Caco-2 (cell line): ENCODE measurements at regions not wholly inside any gene's neighbourhood (a gene's known extent, or its start where the extent isn't known, plus 50 kb on each side); places are given as distances from the start of the nearest gene placed in this dataset.
"Not testable (repeated sequence)": the region's sequence is repeated elsewhere in the genome, so short reads cannot be mapped to it uniquely, and the experiment has no call there.

Experiments
- BruUV-seq: library from RNA; stranded (reverse); fragments of 400-500 nt; replicated peaks from 2 replicates; lab custom pipeline; 2021; lab: Mats Ljungman, UMichigan
- CTCF ChIA-PET: fragments of 300-600 bp; sonication (Branson Sonifier 250); formaldehyde crosslinking; loops from one replicate; lab custom pipeline; 2022; ENCODE audit warnings: antibody characterized with exemption; lab: Charles Lee
- POLR2A ChIA-PET: fragments of 300-600 bp; sonication (Branson Sonifier 250); formaldehyde crosslinking; loops from one replicate; lab custom pipeline; 2022; ENCODE audit warnings: antibody characterized with exemption; lab: Charles Lee
- DNase-seq, 2 experiments: peaks; one replicate each; pipeline versions ENCODE4 v3.0.0 to v3.0.0-alpha.2; 2020 to 2022
- H3K27me3 ChIP-seq: replicated peaks from 2 replicates; pipeline ENCODE4 v1.6.0; 2011; ENCODE audit warnings: low read length; ENCODE audit not compliant: control insufficient read depth, insufficient read depth
- H3K36me3 ChIP-seq: 2 replicates; pipeline ENCODE4 v1.5.1; 2011; ENCODE audit warnings: low read length; ENCODE audit not compliant: control insufficient read depth, insufficient read depth
- H3K4me1 ChIP-seq: fragments of 250-450 bp; sonication (Bioruptor Pico); 2 replicates; pipeline ENCODE4 v1.5.1; 2020; ENCODE audit warnings: mild to moderate bottlenecking
- H3K4me3 ChIP-seq: 2 replicates; pipeline ENCODE4 v1.5.1; 2011; ENCODE audit warnings: low read depth, mild to moderate bottlenecking, control low read depth, low read length
- H3K9me3 ChIP-seq: fragments of 250-450 bp; sonication (Bioruptor Pico); 2 replicates; pipeline ENCODE4 v1.5.1; 2020; ENCODE audit warnings: mild to moderate bottlenecking, moderate library complexity
- H3K27ac Mint-ChIP-seq: one replicate; pipeline ENCODE4 v1.8.0; 2022; ENCODE audit warnings: mixed read lengths; ENCODE audit not compliant: unreplicated experiment
- H3K27me3 Mint-ChIP-seq: one replicate; pipeline ENCODE4 v1.8.0; 2022; ENCODE audit warnings: mixed read lengths; ENCODE audit not compliant: insufficient read depth, unreplicated experiment
- H3K36me3 Mint-ChIP-seq: one replicate; pipeline ENCODE4 v1.8.0; 2022; ENCODE audit warnings: mild to moderate bottlenecking, mixed read lengths; ENCODE audit not compliant: insufficient read depth, unreplicated experiment
- H3K4me1 Mint-ChIP-seq: one replicate; pipeline ENCODE4 v1.8.0; 2022; ENCODE audit warnings: low read depth, mixed read lengths; ENCODE audit not compliant: unreplicated experiment
- H3K4me3 Mint-ChIP-seq: one replicate; pipeline ENCODE4 v1.8.0; 2022; ENCODE audit warnings: mild to moderate bottlenecking, moderate library complexity, mixed read lengths; ENCODE audit not compliant: unreplicated experiment
- H3K9me3 Mint-ChIP-seq: one replicate; pipeline ENCODE4 v1.8.0; 2022; ENCODE audit warnings: mixed read lengths; ENCODE audit not compliant: unreplicated experiment
- intact Hi-C: fragments of 100-400 bp; cut with micrococcal nuclease; formaldehyde crosslinking; loops from one replicate; pipeline ENCODE4 v1.10.0; 2022; ENCODE audit not compliant: unreplicated experiment
- TF ChIP-seq, protein P1 (sequence below), 2 experiments: fragments of 200-600 bp in 1 of 2; IDR thresholded peaks; 1 replicate in 1 of 2; 2 replicates in 1 of 2; pipeline versions ENCODE4 v1.5.1 to v1.8.0; 2011 to 2022; ENCODE audit warnings: antibody characterized with exemption in 1 of 2, control low read depth in 1 of 2, inconsistent platforms in 1 of 2, low read depth in 1 of 2, low read length in 1 of 2, mild to moderate bottlenecking in 1 of 2, moderate library complexity in 1 of 2; ENCODE audit not compliant: insufficient read depth in 1 of 2, severe bottlenecking in 1 of 2, unreplicated experiment in 1 of 2

DNA sequence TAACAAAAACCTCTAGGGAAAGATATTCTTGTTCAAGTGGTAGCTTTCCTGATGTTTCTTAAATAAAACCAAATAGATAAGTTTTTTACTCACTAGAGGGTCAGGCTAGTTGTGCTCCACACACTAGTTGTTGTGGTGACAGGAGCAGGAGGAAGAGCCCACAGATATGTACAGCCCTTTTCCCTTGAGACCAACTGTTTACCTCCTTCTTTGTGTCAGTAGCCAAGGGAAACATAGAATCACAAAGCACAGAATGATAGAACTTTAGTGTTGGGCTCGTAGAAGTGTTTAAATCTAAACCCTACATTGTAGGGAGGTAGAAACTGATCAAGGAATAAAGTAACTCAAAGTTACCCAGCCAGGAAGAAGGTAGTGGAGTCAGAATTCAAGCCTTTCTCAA lies 309.0 kb downstream of the CTH start:
- CTCF ChIA-PET = no interaction called here
- Histone ChIP-seq H3K36me3 (no peaks in the 10 kb centered on the region), H3K4me3 (no peak overlapping the region), H3K9me3 (no peaks in the 10 kb centered on the region), H3K27me3 (no peaks in the 10 kb centered on the region), H3K4me1 (no peaks in the 10 kb centered on the region)
- POLR2A ChIA-PET = no interaction called here
- Mint-ChIP-seq H3K27ac (no peak overlapping the region), H3K4me3 (no peak overlapping the region), H3K36me3 (no peaks in the 10 kb centered on the region), H3K9me3 (peaks cover 7% of the 10 kb centered on the region), H3K27me3 (no peaks in the 10 kb centered on the region), H3K4me1 (no peaks in the 10 kb centered on the region)
- intact Hi-C loops = no loop called here
- TF ChIP-seq, protein P1, sequence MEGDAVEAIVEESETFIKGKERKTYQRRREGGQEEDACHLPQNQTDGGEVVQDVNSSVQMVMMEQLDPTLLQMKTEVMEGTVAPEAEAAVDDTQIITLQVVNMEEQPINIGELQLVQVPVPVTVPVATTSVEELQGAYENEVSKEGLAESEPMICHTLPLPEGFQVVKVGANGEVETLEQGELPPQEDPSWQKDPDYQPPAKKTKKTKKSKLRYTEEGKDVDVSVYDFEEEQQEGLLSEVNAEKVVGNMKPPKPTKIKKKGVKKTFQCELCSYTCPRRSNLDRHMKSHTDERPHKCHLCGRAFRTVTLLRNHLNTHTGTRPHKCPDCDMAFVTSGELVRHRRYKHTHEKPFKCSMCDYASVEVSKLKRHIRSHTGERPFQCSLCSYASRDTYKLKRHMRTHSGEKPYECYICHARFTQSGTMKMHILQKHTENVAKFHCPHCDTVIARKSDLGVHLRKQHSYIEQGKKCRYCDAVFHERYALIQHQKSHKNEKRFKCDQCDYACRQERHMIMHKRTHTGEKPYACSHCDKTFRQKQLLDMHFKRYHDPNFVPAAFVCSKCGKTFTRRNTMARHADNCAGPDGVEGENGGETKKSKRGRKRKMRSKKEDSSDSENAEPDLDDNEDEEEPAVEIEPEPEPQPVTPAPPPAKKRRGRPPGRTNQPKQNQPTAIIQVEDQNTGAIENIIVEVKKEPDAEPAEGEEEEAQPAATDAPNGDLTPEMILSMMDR (IDR thresholded peaks at IDR 0.05; ENCODE audit: insufficient read depth in 1 of 2, low read depth in 1 of 2, low read length in 1 of 2, severe bottlenecking in 1 of 2, unreplicated experiment in 1 of 2) = no peak
- DNase-seq = no peak
- BruUV-seq = no TSS peak

DNA sequence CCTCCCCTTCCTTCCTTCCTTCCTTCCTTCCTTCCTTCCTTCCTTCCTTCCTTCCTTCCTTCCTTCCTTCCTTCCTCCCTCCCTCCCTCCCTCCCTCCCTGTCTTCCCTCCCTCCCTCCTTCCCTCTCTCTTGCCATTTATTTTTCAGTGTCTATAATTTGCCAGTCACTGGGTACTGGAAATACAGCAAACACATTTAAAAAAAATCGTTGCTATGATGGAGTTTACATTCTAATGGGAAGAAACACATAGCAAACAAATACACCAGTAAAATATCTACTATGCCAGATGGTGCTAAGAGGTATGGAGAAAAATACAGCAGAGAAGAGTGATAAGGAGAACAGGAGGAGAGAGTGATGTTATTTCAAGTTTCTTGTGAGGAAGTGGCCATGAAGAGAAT lies 309.5 kb downstream of the CTH start:
- TF ChIP-seq, protein P1 (IDR thresholded peaks at IDR 0.05; ENCODE audit: insufficient read depth in 1 of 2, low read depth in 1 of 2, low read length in 1 of 2, severe bottlenecking in 1 of 2, unreplicated experiment in 1 of 2) = no peak
- intact Hi-C loops = no loop called here
- no peaks in the 10 kb centered on the region for H3K27me3 ChIP-seq
- CTCF ChIA-PET = no interaction called here
- no peaks in the 10 kb centered on the region for H3K36me3 ChIP-seq
- Mint-ChIP-seq H3K9me3 (peaks cover 11% of the 10 kb centered on the region), H3K27me3 (no peaks in the 10 kb centered on the region), H3K4me3 (no peak overlapping the region), H3K36me3 (no peaks in the 10 kb centered on the region), H3K27ac (no peak overlapping the region), H3K4me1 (no peaks in the 10 kb centered on the region)
- BruUV-seq = no TSS peak
- H3K4me1 ChIP-seq = no peaks in the 10 kb centered on the region
- DNase-seq = no peak
- POLR2A ChIA-PET = no interaction called here
- no peaks in the 10 kb centered on the region for H3K9me3 ChIP-seq
- no peak overlapping the region for H3K4me3 ChIP-seq

DNA sequence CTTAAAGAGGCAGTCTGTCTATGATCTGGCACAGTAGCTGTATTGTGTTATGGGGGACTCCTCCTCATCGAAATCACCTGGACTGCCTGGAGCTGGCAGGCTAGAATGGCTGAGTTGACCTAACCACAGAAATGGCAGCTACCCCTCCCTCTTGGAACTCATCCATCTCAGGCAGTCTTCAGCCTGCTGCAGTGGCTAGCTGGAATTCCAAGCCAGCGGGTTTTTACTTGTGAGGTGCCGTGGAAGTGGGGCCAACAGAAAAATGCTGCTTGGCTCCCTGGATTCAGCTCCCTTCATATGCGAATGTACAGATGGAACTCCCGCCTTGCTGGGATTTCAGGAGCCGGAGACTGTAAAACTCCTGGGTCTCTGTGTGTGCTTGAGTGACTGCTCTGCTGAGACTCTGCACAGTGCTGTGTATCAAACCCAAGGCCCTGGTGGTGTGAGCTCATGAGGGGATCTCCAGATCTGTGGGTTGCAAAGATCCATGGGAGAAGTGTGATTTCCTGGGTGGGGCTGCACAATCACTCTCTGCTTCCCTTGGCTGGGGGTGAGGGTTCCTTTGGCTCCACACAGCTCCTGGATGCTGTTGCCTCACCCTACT lies 316.9 kb downstream of the CTH start:
- Histone ChIP-seq H3K36me3 (no peaks in the 10 kb centered on the region), H3K9me3 (no peaks in the 10 kb centered on the region), H3K4me1 (no peaks in the 10 kb centered on the region), H3K27me3 (no peaks in the 10 kb centered on the region), H3K4me3 (no peak overlapping the region)
- ChIA-PET POLR2A (no interaction called here), CTCF (no interaction called here)
- H3K36me3 Mint-ChIP-seq = no peaks in the 10 kb centered on the region
- peaks cover 15% of the 10 kb centered on the region for H3K9me3 Mint-ChIP-seq
- BruUV-seq = no TSS peak
- no peaks in the 10 kb centered on the region for H3K27me3 Mint-ChIP-seq
- TF ChIP-seq, protein P1 (IDR thresholded peaks at IDR 0.05; ENCODE audit: insufficient read depth in 1 of 2, low read depth in 1 of 2, low read length in 1 of 2, severe bottlenecking in 1 of 2, unreplicated experiment in 1 of 2) = no peak
- no peak for DNase-seq
- no peaks in the 10 kb centered on the region for H3K4me1 Mint-ChIP-seq
- intact Hi-C loops = no loop called here
- no peak overlapping the region for H3K27ac Mint-ChIP-seq
- no peak overlapping the region for H3K4me3 Mint-ChIP-seq

DNA sequence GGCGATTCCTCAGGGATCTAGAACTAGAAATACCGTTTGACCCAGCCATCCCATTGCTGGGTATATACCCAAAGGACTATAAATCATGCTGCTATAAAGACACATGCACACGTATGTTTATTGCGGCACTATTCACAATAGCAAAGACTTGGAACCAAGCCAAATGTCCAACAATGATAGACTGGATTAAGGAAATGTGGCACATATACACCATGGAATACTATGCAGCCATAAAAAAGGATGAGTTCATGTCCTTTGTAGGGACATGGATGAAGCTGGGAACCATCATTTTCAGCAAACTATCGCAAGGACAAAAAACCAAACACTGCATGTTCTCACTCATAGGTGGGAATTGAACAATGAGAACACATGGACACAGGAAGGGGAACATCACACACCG lies 311.1 kb downstream of the PTGER3 start:
- H3K36me3 ChIP-seq, H3K9me3 ChIP-seq, intact Hi-C loops, H3K4me3 ChIP-seq, H3K4me1 ChIP-seq, H3K36me3 Mint-ChIP-seq, CTCF ChIA-PET, H3K4me3 Mint-ChIP-seq, DNase-seq, H3K4me1 Mint-ChIP-seq, BruUV-seq, H3K27me3 Mint-ChIP-seq, H3K9me3 Mint-ChIP-seq, H3K27me3 ChIP-seq, POLR2A ChIA-PET, H3K27ac Mint-ChIP-seq: not testable (repeated sequence)
